AG04449 (cell line): ENCODE measurements at regions not wholly inside any gene's neighbourhood (a gene's known extent, or its start where the extent isn't known, plus 50 kb on each side); places are given as distances from the start of the nearest gene placed in this dataset.

Source experiments
- CTCF ChIA-PET: fragments of 350-600 bp; formaldehyde crosslinking; extraction: SDS; loops from one replicate; lab custom pipeline; 2021; ENCODE audit warnings: antibody characterized with exemption; lab: Yijun Ruan, JAX
- POLR2A ChIA-PET: fragments of 400-600, 350-600 bp; formaldehyde crosslinking; extraction: SDS; loops from one replicate; lab custom pipeline; 2020; ENCODE audit warnings: antibody characterized with exemption, inconsistent platforms; lab: Yijun Ruan, JAX
- DNase-seq: peaks from one replicate; pipeline ENCODE4 v3.0.0-alpha.2; 2010; ENCODE audit warnings: low read depth, low spot score
- H3K4me3 ChIP-seq: 2 replicates; pipeline ENCODE4 v1.5.1; 2011; ENCODE audit warnings: low read depth, mild to moderate bottlenecking, control low read depth, low read length
- TF ChIP-seq, protein P1 (sequence below): IDR thresholded peaks from one replicate; pipeline ENCODE4 v1.5.1; 2011; ENCODE audit warnings: mild to moderate bottlenecking, moderate library complexity, low read length, control low read depth, inconsistent platforms; ENCODE audit not compliant: insufficient read depth; ENCODE audit errors: missing control alignments

GRCh38 chr5:159737263-159737662, 179.0 kb upstream of the ADRA1B start:
- TF ChIP-seq, protein P1, sequence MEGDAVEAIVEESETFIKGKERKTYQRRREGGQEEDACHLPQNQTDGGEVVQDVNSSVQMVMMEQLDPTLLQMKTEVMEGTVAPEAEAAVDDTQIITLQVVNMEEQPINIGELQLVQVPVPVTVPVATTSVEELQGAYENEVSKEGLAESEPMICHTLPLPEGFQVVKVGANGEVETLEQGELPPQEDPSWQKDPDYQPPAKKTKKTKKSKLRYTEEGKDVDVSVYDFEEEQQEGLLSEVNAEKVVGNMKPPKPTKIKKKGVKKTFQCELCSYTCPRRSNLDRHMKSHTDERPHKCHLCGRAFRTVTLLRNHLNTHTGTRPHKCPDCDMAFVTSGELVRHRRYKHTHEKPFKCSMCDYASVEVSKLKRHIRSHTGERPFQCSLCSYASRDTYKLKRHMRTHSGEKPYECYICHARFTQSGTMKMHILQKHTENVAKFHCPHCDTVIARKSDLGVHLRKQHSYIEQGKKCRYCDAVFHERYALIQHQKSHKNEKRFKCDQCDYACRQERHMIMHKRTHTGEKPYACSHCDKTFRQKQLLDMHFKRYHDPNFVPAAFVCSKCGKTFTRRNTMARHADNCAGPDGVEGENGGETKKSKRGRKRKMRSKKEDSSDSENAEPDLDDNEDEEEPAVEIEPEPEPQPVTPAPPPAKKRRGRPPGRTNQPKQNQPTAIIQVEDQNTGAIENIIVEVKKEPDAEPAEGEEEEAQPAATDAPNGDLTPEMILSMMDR, result no peak
- CTCF ChIA-PET, result no interaction called here
- POLR2A ChIA-PET, result no interaction called here

GRCh38 chr5:159741829-159742322, 174.4 kb upstream of the ADRA1B start:
- ChIA-PET CTCF (no interaction called here), POLR2A (no interaction called here)
- TF ChIP-seq, protein P1, result no peak
- no peak for DNase-seq
- no peak overlapping the region for H3K4me3 ChIP-seq

More at GRCh38 chr5:159737263-159737662, 179.0 kb upstream of the ADRA1B start:
- no peak overlapping the region for H3K4me3 ChIP-seq
- no peak for DNase-seq

DNA sequence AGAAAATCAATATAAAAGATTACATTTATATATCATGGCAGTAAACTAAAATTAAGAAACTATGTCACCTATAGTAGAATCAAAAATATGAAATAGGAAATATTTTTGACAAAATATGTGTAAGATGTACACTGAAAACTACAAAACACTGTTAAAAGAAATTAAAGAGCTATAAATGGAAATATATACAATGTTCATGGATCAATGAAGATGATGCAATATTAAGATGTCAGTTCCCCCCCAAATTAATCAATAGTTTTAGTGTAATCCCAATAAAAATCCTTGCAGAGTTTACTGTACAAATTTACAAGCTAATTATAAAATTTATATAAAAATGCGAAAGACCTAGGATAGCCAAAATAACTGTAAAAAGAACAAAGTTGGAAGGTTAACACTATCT, 173.0 kb upstream of the ADRA1B start:
- TF ChIP-seq, protein P1, result no peak
- DNase-seq, result no peak
- POLR2A ChIA-PET, result interaction anchor here (0.6 kb wide), 1 partner anchor 65 kb away, joined by 4 read pairs; no protein-coding TSS in a partner anchor
- CTCF ChIA-PET, result no interaction called here
- no peak overlapping the region for H3K4me3 ChIP-seq

- H3K4me3 ChIP-seq, result no peak overlapping the region
- CTCF ChIA-PET, result no interaction called here
- POLR2A ChIA-PET, result no interaction called here
- TF ChIP-seq, protein P1, result no peak
- DNase-seq, result no peak
These were observed 169.6 kb upstream of the ADRA1B start for GRCh38 chr5:159746707-159747106.

- TF ChIP-seq, protein P1, result no peak
- ChIA-PET CTCF (no interaction called here), POLR2A (no interaction called here)
- no peak overlapping the region for H3K4me3 ChIP-seq
- no peak for DNase-seq
These were observed 167.1 kb upstream of the ADRA1B start for GRCh38 chr5:159749146-159749545.

GRCh38 chr5:159750226-159750625, 166.1 kb upstream of the ADRA1B start:
- ChIA-PET CTCF (interaction anchor here (1.9 kb wide), 1 partner anchor 13 kb away, joined by 7 read pairs; no protein-coding TSS in a partner anchor), POLR2A (no interaction called here)
- no peak overlapping the region for H3K4me3 ChIP-seq
- no peak for DNase-seq
- TF ChIP-seq, protein P1, result no peak
